Type B pancreatic cell (in vitro differentiated cells): ENCODE measurements at regions not wholly inside any gene's neighbourhood (a gene's known extent, or its start where the extent isn't known, plus 50 kb on each side); places are given as distances from the start of the nearest gene placed in this dataset.

ENCODE experiments used
- DNase-seq: peaks from one replicate; pipeline ENCODE4 v3.0.0; 2021; ENCODE audit warnings: mixed read lengths; ENCODE audit not compliant: unreplicated experiment; ENCODE audit errors: extremely low spot score
- H3K27ac Mint-ChIP-seq: 2 replicates; pipeline ENCODE4 v1.8.0; 2021; ENCODE audit warnings: mild to moderate bottlenecking, mixed read lengths
- H3K27me3 Mint-ChIP-seq: 2 replicates; pipeline ENCODE4 v1.8.0; 2021; ENCODE audit warnings: mixed read lengths
- H3K36me3 Mint-ChIP-seq: 2 replicates; pipeline ENCODE4 v1.8.0; 2021; ENCODE audit warnings: mixed read lengths
- H3K4me1 Mint-ChIP-seq: one replicate; pipeline ENCODE4 v1.8.0; 2021; ENCODE audit warnings: mixed read lengths; ENCODE audit not compliant: unreplicated experiment
- H3K4me3 Mint-ChIP-seq: 2 replicates; pipeline ENCODE4 v1.8.0; 2021; ENCODE audit warnings: mild to moderate bottlenecking, mixed read lengths
- H3K9me3 Mint-ChIP-seq: 2 replicates; pipeline ENCODE4 v1.8.0; 2021; ENCODE audit warnings: mixed read lengths
- TF ChIP-seq, protein P1 (sequence below): fragments of 200-600 bp; sonication (generic); conservative IDR thresholded peaks from 2 replicates; pipeline ENCODE4 v1.5.0; 2021; ENCODE audit warnings: antibody characterized with exemption, mild to moderate bottlenecking

DNA sequence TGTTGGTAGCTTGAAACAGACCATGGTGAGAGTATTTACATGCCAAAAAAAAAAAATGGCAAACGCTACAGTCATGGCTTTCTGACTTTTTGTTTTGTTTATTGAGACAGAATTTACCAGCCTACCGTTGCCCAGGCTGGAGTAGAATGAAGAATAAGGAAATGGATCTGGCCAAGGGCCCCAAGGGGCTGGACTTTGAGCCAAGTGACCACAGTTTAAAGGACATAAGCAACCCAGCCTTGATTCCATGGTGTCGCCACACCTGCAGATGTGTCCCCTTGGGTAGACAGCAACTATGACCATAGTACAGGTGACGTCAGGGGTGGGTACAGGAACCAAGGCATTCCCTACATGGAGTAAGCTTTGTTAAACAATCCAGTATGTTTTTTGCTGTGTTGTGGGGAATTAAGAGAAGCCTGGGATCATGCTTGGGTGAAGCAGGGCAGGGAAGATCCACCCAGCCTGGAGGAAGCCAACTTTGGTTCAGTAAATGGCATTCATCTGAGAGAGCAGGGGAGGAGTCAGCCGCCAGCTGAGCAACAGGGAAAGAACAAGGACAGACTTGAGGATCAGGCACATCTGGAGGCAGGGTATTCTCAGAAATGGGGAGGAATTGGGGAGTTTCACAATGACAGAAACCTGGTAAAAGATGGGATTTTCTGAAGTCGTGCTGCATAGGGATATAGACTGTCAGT, 110.3 kb upstream of the SH3BP4 start:
- Mint-ChIP-seq H3K9me3 (peaks cover 16% of the 10 kb centered on the region), H3K4me1 (peaks cover 40% of the 10 kb centered on the region), H3K36me3 (peaks cover 5% of the 10 kb centered on the region), H3K4me3 (no peak overlapping the region), H3K27me3 (no peaks in the 10 kb centered on the region), H3K27ac (peak overlapping the region; percentile 74)
- DNase-seq = no peak
- TF ChIP-seq, protein P1, sequence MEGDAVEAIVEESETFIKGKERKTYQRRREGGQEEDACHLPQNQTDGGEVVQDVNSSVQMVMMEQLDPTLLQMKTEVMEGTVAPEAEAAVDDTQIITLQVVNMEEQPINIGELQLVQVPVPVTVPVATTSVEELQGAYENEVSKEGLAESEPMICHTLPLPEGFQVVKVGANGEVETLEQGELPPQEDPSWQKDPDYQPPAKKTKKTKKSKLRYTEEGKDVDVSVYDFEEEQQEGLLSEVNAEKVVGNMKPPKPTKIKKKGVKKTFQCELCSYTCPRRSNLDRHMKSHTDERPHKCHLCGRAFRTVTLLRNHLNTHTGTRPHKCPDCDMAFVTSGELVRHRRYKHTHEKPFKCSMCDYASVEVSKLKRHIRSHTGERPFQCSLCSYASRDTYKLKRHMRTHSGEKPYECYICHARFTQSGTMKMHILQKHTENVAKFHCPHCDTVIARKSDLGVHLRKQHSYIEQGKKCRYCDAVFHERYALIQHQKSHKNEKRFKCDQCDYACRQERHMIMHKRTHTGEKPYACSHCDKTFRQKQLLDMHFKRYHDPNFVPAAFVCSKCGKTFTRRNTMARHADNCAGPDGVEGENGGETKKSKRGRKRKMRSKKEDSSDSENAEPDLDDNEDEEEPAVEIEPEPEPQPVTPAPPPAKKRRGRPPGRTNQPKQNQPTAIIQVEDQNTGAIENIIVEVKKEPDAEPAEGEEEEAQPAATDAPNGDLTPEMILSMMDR = no peak

DNA sequence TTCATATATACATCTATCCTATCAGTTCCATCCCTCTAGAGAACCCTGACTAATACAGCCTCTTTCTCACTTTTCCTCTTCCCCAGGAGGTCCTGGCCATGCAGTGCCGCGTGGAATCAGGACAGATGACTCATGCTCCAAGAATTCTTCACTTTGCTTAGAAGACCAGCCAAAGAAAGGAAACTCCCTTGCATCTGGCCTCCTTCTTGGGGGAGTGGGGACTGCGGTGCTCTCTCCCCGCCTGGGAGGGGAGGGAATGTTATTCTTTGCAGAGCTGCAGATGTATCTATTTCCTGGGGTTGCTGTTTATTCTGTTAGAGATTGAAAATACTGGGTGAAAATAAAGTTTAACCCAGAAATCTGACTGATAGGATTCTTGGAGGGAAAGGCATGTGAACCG, 111.5 kb upstream of the SH3BP4 start:
- Mint-ChIP-seq H3K4me1 (peaks cover 45% of the 10 kb centered on the region), H3K27me3 (no peaks in the 10 kb centered on the region), H3K36me3 (peaks cover 5% of the 10 kb centered on the region), H3K4me3 (peak overlapping the region; percentile 69), H3K27ac (peak overlapping the region; percentile 74), H3K9me3 (peaks cover 16% of the 10 kb centered on the region)
- DNase-seq = no peak
- TF ChIP-seq, protein P1 = no peak

DNA sequence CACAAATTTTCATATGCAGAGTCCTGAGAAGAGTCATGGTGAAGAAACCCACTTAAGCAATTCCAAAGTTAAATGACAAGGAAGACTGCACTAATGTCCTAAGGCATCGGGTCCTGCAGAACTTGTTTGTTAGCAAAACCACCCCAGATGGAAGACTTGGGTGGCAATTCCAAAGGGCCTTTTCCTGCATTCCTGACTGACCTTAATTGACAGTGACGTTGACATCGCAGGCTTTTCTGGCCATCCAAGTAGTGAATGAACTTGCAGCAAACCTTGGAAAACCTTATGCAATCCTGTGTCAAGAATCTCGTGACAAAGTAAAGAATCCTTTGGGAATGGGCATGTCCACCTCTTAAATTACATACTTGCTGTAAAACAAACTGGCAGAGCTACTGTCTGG, 112.5 kb upstream of the SH3BP4 start:
- no peak overlapping the region for H3K4me3 Mint-ChIP-seq
- H3K4me1 Mint-ChIP-seq = peaks cover 45% of the 10 kb centered on the region
- H3K36me3 Mint-ChIP-seq = peaks cover 5% of the 10 kb centered on the region
- no peak overlapping the region for H3K27ac Mint-ChIP-seq
- no peaks in the 10 kb centered on the region for H3K27me3 Mint-ChIP-seq
- no peak for DNase-seq
- peaks cover 16% of the 10 kb centered on the region for H3K9me3 Mint-ChIP-seq
- TF ChIP-seq, protein P1 = no peak

DNA sequence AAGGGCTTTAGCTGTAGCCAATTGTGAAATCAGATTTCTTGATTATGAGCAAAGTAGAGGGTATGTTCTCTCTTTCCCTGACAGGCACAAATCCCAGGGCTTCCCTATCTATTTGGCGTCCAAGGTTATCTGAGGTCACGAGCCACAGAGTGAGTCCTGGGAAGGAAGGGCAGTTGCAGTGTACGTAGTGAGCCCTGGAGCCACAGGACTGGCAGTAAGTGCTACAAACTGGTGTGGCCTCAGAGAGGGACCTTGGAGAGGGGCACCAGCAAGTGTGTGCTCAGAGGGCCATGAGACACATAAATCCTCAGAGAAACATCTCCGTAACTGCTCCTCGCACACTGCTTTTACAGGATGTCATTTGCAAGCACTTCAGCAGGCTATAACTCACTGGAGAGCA, 115.5 kb upstream of the SH3BP4 start:
- peaks cover 5% of the 10 kb centered on the region for H3K36me3 Mint-ChIP-seq

DNA sequence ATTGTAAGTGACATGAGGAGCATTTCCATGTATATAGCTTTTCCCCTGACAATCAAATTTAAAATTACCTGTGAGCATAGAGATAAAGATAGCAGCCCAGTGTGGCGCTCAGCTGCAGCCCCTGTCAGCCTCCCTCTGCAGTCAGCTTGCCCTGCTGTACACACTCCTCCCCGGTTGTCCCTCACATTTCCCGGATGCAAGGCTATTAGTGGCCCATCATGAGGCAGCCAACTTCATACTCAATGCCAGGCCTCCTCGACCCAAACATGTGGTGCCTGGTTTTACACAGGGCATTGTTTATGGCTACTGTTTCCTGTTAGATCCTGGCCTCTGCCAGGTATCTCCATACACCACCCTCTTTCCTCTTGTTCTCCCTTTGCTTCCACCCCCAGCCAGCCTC, 116.1 kb upstream of the SH3BP4 start:
- Mint-ChIP-seq H3K27me3 (no peaks in the 10 kb centered on the region), H3K36me3 (peaks cover 5% of the 10 kb centered on the region), H3K4me1 (peaks cover 40% of the 10 kb centered on the region), H3K4me3 (no peak overlapping the region), H3K27ac (no peak overlapping the region), H3K9me3 (peaks cover 16% of the 10 kb centered on the region)
- TF ChIP-seq, protein P1 = no peak
- DNase-seq = no peak

More for the DNA sequence above, 115.5 kb upstream of the SH3BP4 start:
- H3K9me3 Mint-ChIP-seq = peaks cover 16% of the 10 kb centered on the region
- TF ChIP-seq, protein P1 = no peak
- peaks cover 46% of the 10 kb centered on the region for H3K4me1 Mint-ChIP-seq
- no peak overlapping the region for H3K4me3 Mint-ChIP-seq
- H3K27ac Mint-ChIP-seq = no peak overlapping the region
- no peak for DNase-seq
- H3K27me3 Mint-ChIP-seq = no peaks in the 10 kb centered on the region
